HepG2 (cell line): ENCODE measurements at regions not wholly inside any gene's neighbourhood (a gene's known extent, or its start where the extent isn't known, plus 50 kb on each side); places are given as distances from the start of the nearest gene placed in this dataset.

Experiments
- ATAC-seq: fragments of 200-7000 bp; cut with Tn5 transposase; 3 replicates; pipeline ENCODE4 v1.9.1; 2020; ENCODE audit warnings: mild to moderate bottlenecking, moderate library complexity
- BruUV-seq: library from RNA; stranded (reverse); fragments of 400-500 nt; replicated peaks from 2 replicates; lab custom pipeline; 2021; lab: Mats Ljungman, UMichigan
- CTCF ChIA-PET: fragments of 300-600 bp; formaldehyde crosslinking; extraction: SDS; loops from one replicate; lab custom pipeline; 2021; ENCODE audit warnings: low total read pairs, inconsistent platforms, low intra/inter-chr PET ratio; lab: Yijun Ruan, JAX
- POLR2A ChIA-PET: fragments of 350-600 bp; sonication (Branson Sonifier 250); formaldehyde crosslinking; loops from one replicate; lab custom pipeline; 2020; ENCODE audit warnings: antibody characterized with exemption, inconsistent platforms; lab: Yijun Ruan, JAX
- DNase-seq: peaks from one replicate; pipeline ENCODE4 v3.0.0-alpha.2; 2015; ENCODE audit warnings: low spot score
- FAIRE-seq: peaks from 3 replicates; lab custom pipeline; 2011; peaks lifted over from hg19 to GRCh38; lab: Jason Lieb, UNC
- H2AFZ ChIP-seq: one replicate; pipeline ENCODE4 v1.6.1; 2011; ENCODE audit warnings: low read length, inconsistent platforms
- H3K27ac ChIP-seq: fragments of 300-600 bp; 3 replicates; pipeline ENCODE4 v1.8.0; 2011; ENCODE audit warnings: mixed run types, mild to moderate bottlenecking, mixed read lengths, low read length, inconsistent platforms; ENCODE audit not compliant: insufficient read depth; ENCODE audit errors: extremely low read length
- H3K27me3 ChIP-seq, 2 experiments: fragments of 200-600 bp in 1 of 2; 2 replicates in 1 of 2; 3 replicates in 1 of 2; pipeline versions ENCODE4 v1.6.0 to v1.8.0; 2011; ENCODE audit warnings: low read length in 2 of 2, mild to moderate bottlenecking in 2 of 2, moderate library complexity in 2 of 2, inconsistent platforms in 1 of 2; ENCODE audit not compliant: insufficient read depth in 2 of 2, control insufficient read depth in 1 of 2
- H3K36me3 ChIP-seq, 2 experiments: fragments of 200-600 bp in 1 of 2; replicated peaks in 1 of 2; 2 replicates in 1 of 2; 3 replicates in 1 of 2; pipeline versions ENCODE4 v1.5.1 to v1.8.0; 2011; ENCODE audit warnings: low read length in 2 of 2, inconsistent platforms in 1 of 2; ENCODE audit not compliant: insufficient read depth in 2 of 2, control insufficient read depth in 1 of 2
- H3K4me1 ChIP-seq: 2 replicates; pipeline ENCODE4 v1.5.1; 2012; ENCODE audit warnings: low read length, inconsistent platforms; ENCODE audit not compliant: insufficient read depth
- H3K4me2 ChIP-seq: 2 replicates; pipeline ENCODE4 v1.6.0; 2011; ENCODE audit warnings: low read depth, low read length, inconsistent platforms
- H3K4me3 ChIP-seq, 3 experiments: fragments of 200-600 bp in 1 of 3; sonication (generic), shearing (Covaris generic) in 1 of 3; replicated peaks in 1 of 3; 2 replicates each; pipeline ENCODE4 v1.5.1; 2011 to 2016; ENCODE audit warnings: low read length in 3 of 3, inconsistent platforms in 2 of 3, low read depth in 2 of 3, mild to moderate bottlenecking in 2 of 3, control low read depth in 1 of 3, mixed read lengths in 1 of 3; ENCODE audit not compliant: insufficient read depth in 1 of 3
- H3K79me2 ChIP-seq: one replicate; pipeline ENCODE4 v1.6.1; 2011; ENCODE audit warnings: low read length, inconsistent platforms; ENCODE audit not compliant: insufficient read depth
- H3K9ac ChIP-seq: 2 replicates; pipeline ENCODE4 v1.6.0; 2011; ENCODE audit warnings: mild to moderate bottlenecking, low read depth, low read length, inconsistent platforms; ENCODE audit not compliant: insufficient read depth
- H3K9me3 ChIP-seq: 2 replicates; pipeline ENCODE4 v1.5.1; 2012; ENCODE audit warnings: mild to moderate bottlenecking, low read length
- H4K20me1 ChIP-seq: 2 replicates; pipeline ENCODE4 v1.6.0; 2011; ENCODE audit warnings: inconsistent platforms, mild to moderate bottlenecking, low read length, moderate library complexity; ENCODE audit not compliant: insufficient read depth
- EEA1 ChIP-seq: sonication (generic); formaldehyde crosslinking; IDR thresholded peaks from 2 replicates; pipeline ENCODE4 v1.5.1; 2020; ENCODE audit warnings: mild to moderate bottlenecking, missing genetic modification reagents, borderline replicate concordance
- GATA4 ChIP-seq: sonication (generic); IDR thresholded peaks from 2 replicates; pipeline ENCODE4 v1.6.1; 2016; ENCODE audit warnings: antibody characterized with exemption, low read depth, borderline replicate concordance
- KLF12 ChIP-seq: sonication (generic); formaldehyde crosslinking; IDR thresholded peaks from 2 replicates; pipeline ENCODE4 v1.4.0; 2020; ENCODE audit warnings: missing genetic modification reagents, borderline replicate concordance
- SMARCC2 ChIP-seq: fragments of 450-650 bp; IDR thresholded peaks from 2 replicates; pipeline ENCODE4 v1.6.1; 2017; ENCODE audit warnings: antibody characterized with exemption, mild to moderate bottlenecking
- SPEN ChIP-seq: sonication (generic); formaldehyde crosslinking; IDR thresholded peaks from 2 replicates; pipeline ENCODE4 v1.5.1; 2020; ENCODE audit warnings: low read depth, mild to moderate bottlenecking, missing genetic modification reagents
- ZBTB21 ChIP-seq: sonication (generic); formaldehyde crosslinking; IDR thresholded peaks from 2 replicates; pipeline ENCODE4 v1.4.0; 2020; ENCODE audit warnings: missing genetic modification reagents
- ZFP36L2 ChIP-seq: sonication (generic); formaldehyde crosslinking; IDR thresholded peaks from 2 replicates; pipeline ENCODE4 v1.4.0; 2020; ENCODE audit warnings: missing genetic modification reagents
- ZNF30 ChIP-seq: sonication (generic); formaldehyde crosslinking; IDR thresholded peaks from 2 replicates; pipeline ENCODE4 v1.5.0; 2020; ENCODE audit warnings: mild to moderate bottlenecking, missing genetic modification reagents
- ZNF567 ChIP-seq: sonication (generic); formaldehyde crosslinking; IDR thresholded peaks from 2 replicates; pipeline ENCODE4 v1.8.1; 2023; ENCODE audit warnings: mild to moderate bottlenecking, missing genetic modification reagents, borderline replicate concordance
- WGBS: methylation state at CpG from one replicate; pipeline ENCODE4 v1.1.6; 2017; ENCODE audit warnings: low lambda C conversion rate; 5-methylcytosine and 5-hydroxymethylcytosine counted together
- in situ Hi-C: cut with HindIII; loops from 2 replicates; pipeline ENCODE4 v1.10.0; 2017; ENCODE audit warnings: low pct_unique_long_range_greater_than_20kb; ENCODE audit not compliant: extremely low pct_ligation_motif_present
- intact Hi-C: fragments of 100-400 bp; cut with micrococcal nuclease; formaldehyde crosslinking; loops from one replicate; pipeline ENCODE4 v1.10.0; 2022; ENCODE audit not compliant: unreplicated experiment
- TF ChIP-seq, protein P1 (sequence below): sonication (generic); formaldehyde crosslinking; conservative IDR thresholded peaks from 2 replicates; pipeline ENCODE4 v1.8.0; 2022; ENCODE audit warnings: low read depth, missing genetic modification reagents

GRCh38 chr10:33735464-33735923 is 401.0 kb upstream of the NRP1 start:
- Histone ChIP-seq H3K36me3 (no peaks in the 10 kb centered on the region), H3K27ac (no peak overlapping the region), H3K9me3 (no peaks in the 10 kb centered on the region), H3K4me1 (peaks cover 10% of the 10 kb centered on the region; the same call in 1 of the 2 replicates), H3K9ac (no peak overlapping the region), H3K79me2 (no peaks in the 10 kb centered on the region), H3K4me2 (no peak overlapping the region), H4K20me1 (no peaks in the 10 kb centered on the region), H3K4me3 (no peak overlapping the region), H3K27me3 (no peaks in the 10 kb centered on the region; a peak in 1 of 5 replicates), H2AFZ (no peak overlapping the region)
- ChIA-PET CTCF (no interaction called here), POLR2A (no interaction called here)
- BruUV-seq, result no TSS peak
- TF ChIP-seq ZBTB21 (CRISPR knock-in tag) (no peak), ZFP36L2 (no peak), ZNF30 (CRISPR knock-in tag) (no peak)
- TF ChIP-seq, protein P1, sequence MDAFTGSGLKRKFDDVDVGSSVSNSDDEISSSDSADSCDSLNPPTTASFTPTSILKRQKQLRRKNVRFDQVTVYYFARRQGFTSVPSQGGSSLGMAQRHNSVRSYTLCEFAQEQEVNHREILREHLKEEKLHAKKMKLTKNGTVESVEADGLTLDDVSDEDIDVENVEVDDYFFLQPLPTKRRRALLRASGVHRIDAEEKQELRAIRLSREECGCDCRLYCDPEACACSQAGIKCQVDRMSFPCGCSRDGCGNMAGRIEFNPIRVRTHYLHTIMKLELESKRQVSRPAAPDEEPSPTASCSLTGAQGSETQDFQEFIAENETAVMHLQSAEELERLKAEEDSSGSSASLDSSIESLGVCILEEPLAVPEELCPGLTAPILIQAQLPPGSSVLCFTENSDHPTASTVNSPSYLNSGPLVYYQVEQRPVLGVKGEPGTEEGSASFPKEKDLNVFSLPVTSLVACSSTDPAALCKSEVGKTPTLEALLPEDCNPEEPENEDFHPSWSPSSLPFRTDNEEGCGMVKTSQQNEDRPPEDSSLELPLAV, result no peak
- WGBS, result 12% methylated on average over 2 of the region's 2 CpGs
- in situ Hi-C loops (no loop called here), intact Hi-C loops (no loop called here)
- ATAC-seq, result no peak
- no peak for FAIRE-seq
- no peak for DNase-seq

DNA sequence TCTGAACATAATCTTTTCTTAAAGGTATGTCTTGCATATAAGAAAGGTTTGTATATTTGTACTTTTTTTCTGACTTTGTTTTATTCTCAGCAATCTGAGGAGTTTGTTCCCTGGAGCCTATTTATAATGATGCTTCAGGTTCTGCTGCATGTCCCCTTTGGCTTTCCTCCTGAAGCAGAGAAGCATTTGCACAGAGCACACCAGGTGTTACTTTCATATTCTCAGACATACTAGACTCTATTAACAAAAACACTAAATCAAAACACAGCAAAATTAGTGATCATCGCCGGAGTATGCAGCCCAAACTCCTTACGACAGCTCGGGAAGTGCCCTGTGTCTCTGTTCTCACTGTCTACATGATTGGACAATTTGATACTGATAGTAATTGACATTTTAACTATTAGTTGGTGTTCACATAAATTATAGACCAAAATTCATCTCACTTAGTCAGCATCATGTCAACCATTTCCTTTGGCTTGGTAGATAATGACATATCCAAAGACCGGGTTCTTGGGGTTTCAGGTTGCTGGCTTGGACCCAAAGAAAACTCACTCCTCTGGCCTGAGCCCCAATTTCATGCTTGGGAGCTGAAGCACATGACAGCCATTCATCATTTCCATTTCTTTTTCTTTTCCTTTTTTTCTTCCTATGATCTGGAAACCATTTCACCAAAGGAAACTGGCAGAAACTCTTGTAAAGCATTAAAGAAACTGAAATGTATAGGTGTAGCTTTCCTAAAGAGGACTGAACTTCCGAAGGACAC is 400.1 kb upstream of the NRP1 start:
- TF ChIP-seq GATA4, result no peak
- TF ChIP-seq SMARCC2, result no peak
- no peak for TF ChIP-seq SPEN (CRISPR knock-in tag)
- TF ChIP-seq ZNF567 (CRISPR knock-in tag), result no peak
- TF ChIP-seq KLF12 (CRISPR knock-in tag), result no peak
- TF ChIP-seq EEA1 (CRISPR knock-in tag), result no peak
- Histone ChIP-seq H3K4me3 (no peak overlapping the region), H3K27me3 (no peaks in the 10 kb centered on the region; a peak in 1 of 5 replicates), H3K36me3 (no peaks in the 10 kb centered on the region), H3K27ac (no peak overlapping the region), H3K4me2 (no peak overlapping the region), H3K4me1 (peaks cover 10% of the 10 kb centered on the region; the same call in 1 of the 2 replicates), H3K79me2 (no peaks in the 10 kb centered on the region), H3K9me3 (no peaks in the 10 kb centered on the region), H4K20me1 (no peaks in the 10 kb centered on the region), H3K9ac (no peak overlapping the region), H2AFZ (no peak overlapping the region)
- POLR2A ChIA-PET, result no interaction called here
- DNase-seq, result no peak
- no peak for FAIRE-seq
- 78% methylated on average over 6 of the region's 6 CpGs for WGBS
- intact Hi-C loops, result no loop called here
- CTCF ChIA-PET, result no interaction called here
- no peak for ATAC-seq
- BruUV-seq, result no TSS peak
- in situ Hi-C loops, result no loop called here
